ENCODE measurements at regions not wholly inside any gene's neighbourhood (a gene's known extent, or its start where the extent isn't known, plus 50 kb on each side); places are given as distances from the start of the nearest gene placed in this dataset.

DNA sequence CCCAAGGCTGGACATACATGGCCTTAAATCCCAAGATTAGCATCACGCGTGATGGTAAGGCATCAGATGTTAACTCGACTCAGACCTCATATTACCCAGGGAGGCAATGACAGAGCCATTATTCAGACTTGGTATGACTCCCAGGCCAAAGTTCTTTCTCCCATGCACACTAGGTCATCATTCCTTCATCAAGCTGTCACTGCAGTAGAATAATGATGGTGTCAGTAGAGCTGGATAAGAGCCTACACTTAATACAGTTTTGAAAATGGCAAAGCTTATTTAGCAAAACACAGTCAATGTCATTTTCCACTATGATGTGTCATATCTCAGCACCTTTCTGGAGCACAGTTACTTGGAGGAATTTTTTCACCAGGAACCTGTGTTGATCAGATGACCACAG lies 663.3 kb downstream of the SUCLG1 start:
- TF ChIP-seq, protein P1, sequence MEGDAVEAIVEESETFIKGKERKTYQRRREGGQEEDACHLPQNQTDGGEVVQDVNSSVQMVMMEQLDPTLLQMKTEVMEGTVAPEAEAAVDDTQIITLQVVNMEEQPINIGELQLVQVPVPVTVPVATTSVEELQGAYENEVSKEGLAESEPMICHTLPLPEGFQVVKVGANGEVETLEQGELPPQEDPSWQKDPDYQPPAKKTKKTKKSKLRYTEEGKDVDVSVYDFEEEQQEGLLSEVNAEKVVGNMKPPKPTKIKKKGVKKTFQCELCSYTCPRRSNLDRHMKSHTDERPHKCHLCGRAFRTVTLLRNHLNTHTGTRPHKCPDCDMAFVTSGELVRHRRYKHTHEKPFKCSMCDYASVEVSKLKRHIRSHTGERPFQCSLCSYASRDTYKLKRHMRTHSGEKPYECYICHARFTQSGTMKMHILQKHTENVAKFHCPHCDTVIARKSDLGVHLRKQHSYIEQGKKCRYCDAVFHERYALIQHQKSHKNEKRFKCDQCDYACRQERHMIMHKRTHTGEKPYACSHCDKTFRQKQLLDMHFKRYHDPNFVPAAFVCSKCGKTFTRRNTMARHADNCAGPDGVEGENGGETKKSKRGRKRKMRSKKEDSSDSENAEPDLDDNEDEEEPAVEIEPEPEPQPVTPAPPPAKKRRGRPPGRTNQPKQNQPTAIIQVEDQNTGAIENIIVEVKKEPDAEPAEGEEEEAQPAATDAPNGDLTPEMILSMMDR (IDR thresholded peaks at IDR 0.05; ENCODE audit: insufficient read depth, low read length, poor library complexity, severe bottlenecking): no peak
- no peak for TF ChIP-seq EZH2phosphoT487 (conservative IDR thresholded peaks at IDR 0.05; ENCODE audit: low read length)

Data from SU-DHL-6 (cell line).